ENCODE measurements at regions not wholly inside any gene's neighbourhood (a gene's known extent, or its start where the extent isn't known, plus 50 kb on each side); places are given as distances from the start of the nearest gene placed in this dataset.

DNA sequence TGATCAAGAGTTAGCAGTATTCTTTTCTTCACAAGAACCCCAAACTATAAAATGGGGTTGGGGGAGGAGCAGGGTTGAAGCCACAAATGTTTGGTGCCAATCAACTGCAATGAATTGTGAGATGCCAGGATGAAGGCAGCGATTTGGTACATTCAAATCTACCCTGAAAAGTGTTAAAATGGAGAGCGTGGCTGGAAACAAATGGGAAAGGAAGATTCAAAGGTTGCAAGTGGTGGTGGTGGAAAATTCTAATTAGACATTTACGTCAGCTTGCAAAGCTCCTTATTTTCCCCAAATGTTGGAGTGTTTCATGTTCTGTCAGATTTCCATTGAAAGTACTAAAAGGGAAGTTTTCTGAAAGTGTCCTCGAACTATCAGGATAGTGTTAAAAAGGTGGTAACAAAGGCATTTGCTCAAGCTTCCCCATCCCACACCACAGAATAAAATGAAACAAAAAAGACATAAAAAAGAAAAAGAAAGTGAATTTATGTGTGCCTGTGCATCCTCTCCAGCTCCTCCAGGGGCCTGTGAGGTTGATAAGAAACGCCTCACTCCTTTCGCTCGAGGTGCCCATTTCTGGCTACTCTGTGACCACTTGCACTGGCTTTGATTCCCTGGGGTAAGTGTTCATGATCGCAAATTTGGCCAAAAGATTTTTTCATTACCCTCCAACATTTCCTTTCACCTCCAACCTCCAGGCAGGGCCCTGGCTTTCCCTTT lies 424.1 kb upstream of the POU3F3 start:
- Histone ChIP-seq H3K9me3 (ENCODE audit: control insufficient read depth in 1 of 2, insufficient read depth in 1 of 2, low read depth in 1 of 2, low read length in 2 of 2) (peaks cover 0 to 5% of the 10 kb centered on the region in 2 experiments; a peak in 2 of 4 replicates), H3K79me2 (ENCODE audit: insufficient read depth, low read length) (no peaks in the 10 kb centered on the region), H2AFZ (ENCODE audit: low read depth, low read length, poor library complexity, severe bottlenecking) (no peak overlapping the region), H3K9me2 (ENCODE audit: insufficient read depth) (no peaks in the 10 kb centered on the region), H3K9ac (ENCODE audit: low read length) (no peak overlapping the region), H3K27ac (ENCODE audit: low read depth, low read length) (no peak overlapping the region), H3K27me3 (ENCODE audit: insufficient read depth, low read length) (no peaks in the 10 kb centered on the region), H4K20me1 (ENCODE audit: insufficient read depth) (no peaks in the 10 kb centered on the region), H3K4me2 (ENCODE audit: low read length) (no peak overlapping the region), H3K36me3 (ENCODE audit: control insufficient read depth in 1 of 2, insufficient read depth in 2 of 2, low read length in 2 of 2) (no peaks in the 10 kb centered on the region), H3K4me3 (replicated peaks in 1 of 2; ENCODE audit: low read depth in 1 of 2, low read length in 2 of 2) (no peak overlapping the region), H3K4me1 (ENCODE audit: control insufficient read depth in 1 of 2, insufficient read depth in 2 of 2, low read length in 2 of 2) (no peaks in the 10 kb centered on the region)
- CTCF ChIA-PET: no interaction called here
- intact Hi-C loops (cut with micrococcal nuclease): no loop called here
- POLR2A ChIA-PET: no interaction called here
- RAD21 ChIA-PET (ENCODE audit: low non-redundant PET in 1 of 2, low total read pairs in 2 of 2, uncharacterized antibody in 2 of 2, unreplicated experiment in 2 of 2): no interaction called here
- no TSS peak for BruUV-seq (replicated peaks)
- TF ChIP-seq SP1 (IDR thresholded peaks at IDR 0.05; ENCODE audit: low read depth) (no peak), FOSL1 (IDR thresholded peaks at IDR 0.05; ENCODE audit: low read depth) (no peak), JUND (IDR thresholded peaks at IDR 0.05) (no peak), SRF (IDR thresholded peaks at IDR 0.05; ENCODE audit: low read depth) (no peak), EZH2phosphoT487 (IDR thresholded peaks at IDR 0.05; ENCODE audit: borderline replicate concordance) (no peak), TCF7L2 (IDR thresholded peaks at IDR 0.05; ENCODE audit: borderline replicate concordance, extremely low read depth, insufficient read depth, insufficient read length) (no peak), EZH2 (IDR thresholded peaks at IDR 0.05) (no peak), ZFX (IDR thresholded peaks at IDR 0.05) (no peak), ZNF274 (IDR thresholded peaks at IDR 0.05; ENCODE audit: low read depth, low read length) (no peak), CEBPB (IDR thresholded peaks at IDR 0.05; ENCODE audit: low read depth) (no peak), YY1 (IDR thresholded peaks at IDR 0.05; ENCODE audit: extremely low read depth, insufficient replicate concordance, low read depth, low read length) (no peak), ELF1 (IDR thresholded peaks at IDR 0.05; ENCODE audit: borderline replicate concordance, low read depth) (no peak)
- TF ChIP-seq, protein P1, sequence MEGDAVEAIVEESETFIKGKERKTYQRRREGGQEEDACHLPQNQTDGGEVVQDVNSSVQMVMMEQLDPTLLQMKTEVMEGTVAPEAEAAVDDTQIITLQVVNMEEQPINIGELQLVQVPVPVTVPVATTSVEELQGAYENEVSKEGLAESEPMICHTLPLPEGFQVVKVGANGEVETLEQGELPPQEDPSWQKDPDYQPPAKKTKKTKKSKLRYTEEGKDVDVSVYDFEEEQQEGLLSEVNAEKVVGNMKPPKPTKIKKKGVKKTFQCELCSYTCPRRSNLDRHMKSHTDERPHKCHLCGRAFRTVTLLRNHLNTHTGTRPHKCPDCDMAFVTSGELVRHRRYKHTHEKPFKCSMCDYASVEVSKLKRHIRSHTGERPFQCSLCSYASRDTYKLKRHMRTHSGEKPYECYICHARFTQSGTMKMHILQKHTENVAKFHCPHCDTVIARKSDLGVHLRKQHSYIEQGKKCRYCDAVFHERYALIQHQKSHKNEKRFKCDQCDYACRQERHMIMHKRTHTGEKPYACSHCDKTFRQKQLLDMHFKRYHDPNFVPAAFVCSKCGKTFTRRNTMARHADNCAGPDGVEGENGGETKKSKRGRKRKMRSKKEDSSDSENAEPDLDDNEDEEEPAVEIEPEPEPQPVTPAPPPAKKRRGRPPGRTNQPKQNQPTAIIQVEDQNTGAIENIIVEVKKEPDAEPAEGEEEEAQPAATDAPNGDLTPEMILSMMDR (IDR thresholded peaks at IDR 0.05 in 2 of 3, conservative IDR thresholded peaks at IDR 0.05 in 1 of 3; ENCODE audit: borderline replicate concordance in 1 of 3, insufficient read depth in 1 of 3, low read depth in 2 of 3, low read length in 2 of 3): no peak
- TF ChIP-seq, protein P2, sequence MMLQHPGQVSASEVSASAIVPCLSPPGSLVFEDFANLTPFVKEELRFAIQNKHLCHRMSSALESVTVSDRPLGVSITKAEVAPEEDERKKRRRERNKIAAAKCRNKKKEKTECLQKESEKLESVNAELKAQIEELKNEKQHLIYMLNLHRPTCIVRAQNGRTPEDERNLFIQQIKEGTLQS (IDR thresholded peaks at IDR 0.05): no peak
- TF ChIP-seq, protein P3, sequence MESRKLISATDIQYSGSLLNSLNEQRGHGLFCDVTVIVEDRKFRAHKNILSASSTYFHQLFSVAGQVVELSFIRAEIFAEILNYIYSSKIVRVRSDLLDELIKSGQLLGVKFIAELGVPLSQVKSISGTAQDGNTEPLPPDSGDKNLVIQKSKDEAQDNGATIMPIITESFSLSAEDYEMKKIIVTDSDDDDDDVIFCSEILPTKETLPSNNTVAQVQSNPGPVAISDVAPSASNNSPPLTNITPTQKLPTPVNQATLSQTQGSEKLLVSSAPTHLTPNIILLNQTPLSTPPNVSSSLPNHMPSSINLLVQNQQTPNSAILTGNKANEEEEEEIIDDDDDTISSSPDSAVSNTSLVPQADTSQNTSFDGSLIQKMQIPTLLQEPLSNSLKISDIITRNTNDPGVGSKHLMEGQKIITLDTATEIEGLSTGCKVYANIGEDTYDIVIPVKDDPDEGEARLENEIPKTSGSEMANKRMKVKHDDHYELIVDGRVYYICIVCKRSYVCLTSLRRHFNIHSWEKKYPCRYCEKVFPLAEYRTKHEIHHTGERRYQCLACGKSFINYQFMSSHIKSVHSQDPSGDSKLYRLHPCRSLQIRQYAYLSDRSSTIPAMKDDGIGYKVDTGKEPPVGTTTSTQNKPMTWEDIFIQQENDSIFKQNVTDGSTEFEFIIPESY (IDR thresholded peaks at IDR 0.05; ENCODE audit: extremely low read depth, insufficient replicate concordance, low read length): no peak
- no peak for DNase-seq (ENCODE audit: low read depth, low spot score)
- no peak for ATAC-seq
